Stimulated activated CD4-positive, alpha-beta T cell treated with anti-CD3 and anti-CD28 coated beads, Interleukin-4, amount 100 ng/mL, for 1 hour (primary cell): ENCODE measurements at regions not wholly inside any gene's neighbourhood (a gene's known extent, or its start where the extent isn't known, plus 50 kb on each side); places are given as distances from the start of the nearest gene placed in this dataset.

Experiments used
- DNase-seq: peaks from one replicate; pipeline ENCODE4 v3.0.0-alpha.2; 2020

- no peak for DNase-seq
Measured at GRCh38 chr1:58976294-58976693, 192.4 kb upstream of the JUN start.

GRCh38 chr1:58977598-58977997 lies 193.8 kb upstream of the JUN start:
- no peak for DNase-seq

GRCh38 chr1:58978096-58978495 lies 194.2 kb upstream of the JUN start:
- DNase-seq: no peak

GRCh38 chr1:58979086-58979485 lies 195.2 kb upstream of the JUN start:
- no peak for DNase-seq

GRCh38 chr1:58979677-58980076 lies 195.8 kb upstream of the JUN start:
- no peak for DNase-seq

GRCh38 chr1:58981392-58981791 lies 197.5 kb upstream of the JUN start:
- DNase-seq: no peak

GRCh38 chr1:58982259-58982998 lies 198.6 kb upstream of the JUN start:
- no peak for DNase-seq

GRCh38 chr1:58983162-58983561 lies 199.3 kb upstream of the JUN start:
- no peak for DNase-seq

GRCh38 chr1:58983633-58984245 lies 199.9 kb upstream of the JUN start:
- no peak for DNase-seq

- no peak for DNase-seq
Measured at GRCh38 chr1:58986996-58987767, 203.3 kb upstream of the JUN start.

GRCh38 chr1:58988752-58989151 lies 204.9 kb upstream of the JUN start:
- DNase-seq: no peak

GRCh38 chr1:58989845-58990244 lies 206.0 kb upstream of the JUN start:
- no peak for DNase-seq

GRCh38 chr1:58991305-58991704 lies 207.5 kb upstream of the JUN start:
- DNase-seq: no peak

GRCh38 chr1:58992643-58993042 lies 208.8 kb upstream of the JUN start:
- DNase-seq: no peak

GRCh38 chr1:58993403-58993802 lies 209.6 kb upstream of the JUN start:
- no peak for DNase-seq

- DNase-seq: no peak
Measured at GRCh38 chr1:58994664-58995063, 210.8 kb upstream of the JUN start.

GRCh38 chr1:58996341-58997059 lies 212.7 kb upstream of the JUN start:
- no peak for DNase-seq

GRCh38 chr1:58997060-58997411 lies 213.2 kb upstream of the JUN start:
- DNase-seq: no peak

GRCh38 chr1:58997637-58998036 lies 213.8 kb upstream of the JUN start:
- no peak for DNase-seq

- no peak for DNase-seq
Measured at GRCh38 chr1:58999676-59000075, 215.8 kb upstream of the JUN start.

- no peak for DNase-seq
Measured at GRCh38 chr1:59004755-59005154, 220.9 kb upstream of the JUN start.

- no peak for DNase-seq
Measured at GRCh38 chr1:59005491-59006288, 221.8 kb upstream of the JUN start.

- no peak for DNase-seq
Measured at GRCh38 chr1:59006289-59006658, 222.4 kb upstream of the JUN start.
